Hematopoietic multipotent progenitor cell (in vitro differentiated cells): ENCODE measurements at regions not wholly inside any gene's neighbourhood (a gene's known extent, or its start where the extent isn't known, plus 50 kb on each side); places are given as distances from the start of the nearest gene placed in this dataset.
"Not testable (repeated sequence)": the region's sequence is repeated elsewhere in the genome, so short reads cannot be mapped to it uniquely, and the experiment has no call there.

Experiments
- DNase-seq, 3 donors: peaks; one replicate each; pipeline ENCODE4 v3.0.0-alpha.2; 2011 to 2015; ENCODE audit warnings: low read depth in 2 of 3, low spot score in 2 of 3

- DNase-seq: no peak
Observed at GRCh38 chr3:64783200-64783599, 95.4 kb upstream of the ADAMTS9 start.

GRCh38 chr3:64780923-64781322 lies 93.1 kb upstream of the ADAMTS9 start:
- DNase-seq: not testable (repeated sequence)

- DNase-seq: no peak
Observed at GRCh38 chr3:64773137-64773536, 85.3 kb upstream of the ADAMTS9 start.

- no peak for DNase-seq
Observed at GRCh38 chr3:64766440-64766839, 78.6 kb upstream of the ADAMTS9 start.

GRCh38 chr3:64765947-64766346 lies 78.1 kb upstream of the ADAMTS9 start:
- no peak for DNase-seq

- DNase-seq: no peak
Observed at GRCh38 chr3:64764386-64764929, 76.7 kb upstream of the ADAMTS9 start.

- DNase-seq: no peak
Observed at GRCh38 chr3:64763980-64764379, 76.2 kb upstream of the ADAMTS9 start.

GRCh38 chr3:64761729-64762128 lies 73.9 kb upstream of the ADAMTS9 start:
- DNase-seq: no peak

- DNase-seq: no peak
Observed at GRCh38 chr3:64760258-64760657, 72.5 kb upstream of the ADAMTS9 start.

GRCh38 chr3:64759811-64760210 lies 72.0 kb upstream of the ADAMTS9 start:
- DNase-seq: no peak

GRCh38 chr3:64756398-64756986 lies 68.7 kb upstream of the ADAMTS9 start:
- no peak for DNase-seq

GRCh38 chr3:64748244-64748904 lies 60.6 kb upstream of the ADAMTS9 start:
- no peak for DNase-seq

GRCh38 chr3:64747679-64748078 lies 59.9 kb upstream of the ADAMTS9 start:
- DNase-seq: no peak

- DNase-seq: no peak
Observed at GRCh38 chr3:64743887-64744243, 56.1 kb upstream of the ADAMTS9 start.

GRCh38 chr3:64743156-64743886 lies 55.5 kb upstream of the ADAMTS9 start:
- no peak for DNase-seq

- no peak for DNase-seq
Observed at GRCh38 chr3:64741341-64741740, 53.5 kb upstream of the ADAMTS9 start.

GRCh38 chr3:64739971-64740631 lies 52.3 kb upstream of the ADAMTS9 start:
- DNase-seq: no peak
